Astrocyte of the cerebellum (primary cell): ENCODE measurements at regions not wholly inside any gene's neighbourhood (a gene's known extent, or its start where the extent isn't known, plus 50 kb on each side); places are given as distances from the start of the nearest gene placed in this dataset.
"Not testable (repeated sequence)": the region's sequence is repeated elsewhere in the genome, so short reads cannot be mapped to it uniquely, and the experiment has no call there.

Experiments
- DNase-seq: peaks from one replicate; pipeline ENCODE4 v3.0.0-alpha.2; 2011; ENCODE audit warnings: low read depth
- H3K4me3 ChIP-seq: 2 replicates; pipeline ENCODE4 v1.5.1; 2011; ENCODE audit warnings: mild to moderate bottlenecking, low read depth, low read length, moderate library complexity
- CTCF ChIP-seq: IDR thresholded peaks from 2 replicates; pipeline ENCODE4 v1.5.1; 2012; ENCODE audit warnings: low read length, low read depth, moderate library complexity, mild to moderate bottlenecking; ENCODE audit errors: missing control alignments
- in situ Hi-C: cut with HindIII; loops from 2 replicates; pipeline ENCODE4 v1.10.0; 2017; ENCODE audit warnings: low sequenced_read_pairs

GRCh38 chr6:100210137-100211117 lies 216.4 kb upstream of the MCHR2 start:
- no peak for TF ChIP-seq CTCF
- no peak for DNase-seq
- H3K4me3 ChIP-seq = no peak overlapping the region
- in situ Hi-C loops = no loop called here

- no peak for TF ChIP-seq CTCF
- in situ Hi-C loops = no loop called here
- no peak overlapping the region for H3K4me3 ChIP-seq
- no peak for DNase-seq
These were observed 215.5 kb upstream of the MCHR2 start for GRCh38 chr6:100209323-100210136.

- in situ Hi-C loops = no loop called here
- TF ChIP-seq CTCF = no peak
- peak; percentile 72 for DNase-seq
- H3K4me3 ChIP-seq = no peak overlapping the region
These were observed 209.4 kb upstream of the MCHR2 start for GRCh38 chr6:100203400-100203799.

GRCh38 chr6:100202417-100203194 lies 208.6 kb upstream of the MCHR2 start:
- DNase-seq = peak; percentile 88
- no peak overlapping the region for H3K4me3 ChIP-seq
- in situ Hi-C loops = no loop called here
- TF ChIP-seq CTCF = peak; percentile 4

GRCh38 chr6:100196214-100196982 lies 202.4 kb upstream of the MCHR2 start:
- in situ Hi-C loops, H3K4me3 ChIP-seq, DNase-seq: not testable (repeated sequence)

GRCh38 chr6:100195244-100195643 lies 201.2 kb upstream of the MCHR2 start:
- H3K4me3 ChIP-seq, DNase-seq, in situ Hi-C loops: not testable (repeated sequence)
